Keratinocyte (primary cell): ENCODE measurements at regions not wholly inside any gene's neighbourhood (a gene's known extent, or its start where the extent isn't known, plus 50 kb on each side); places are given as distances from the start of the nearest gene placed in this dataset.

ENCODE experiments used
- DNase-seq: peaks from one replicate; pipeline ENCODE4 v3.0.0-alpha.2; 2011; ENCODE audit warnings: low read depth, missing footprints, low spot score
- FAIRE-seq: peaks from 2 replicates; lab custom pipeline; 2011; peaks lifted over from hg19 to GRCh38; lab: Jason Lieb, UNC
- H2AFZ ChIP-seq: 2 replicates; pipeline ENCODE4 v1.6.0; 2012; ENCODE audit warnings: low read length, control low read depth, inconsistent platforms; ENCODE audit not compliant: control insufficient read depth
- H3K27ac ChIP-seq: 2 replicates; pipeline ENCODE4 v1.5.1; 2011; ENCODE audit warnings: low read length; ENCODE audit not compliant: control insufficient read depth, insufficient read depth
- H3K27me3 ChIP-seq: 3 replicates; pipeline ENCODE4 v1.6.0; 2011; ENCODE audit warnings: low read length; ENCODE audit not compliant: control insufficient read depth, insufficient read depth; ENCODE audit errors: extremely low read depth
- H3K36me3 ChIP-seq, 2 experiments: 2 replicates in 1 of 2; 3 replicates in 1 of 2; pipeline ENCODE4 v1.5.1; 2011; ENCODE audit warnings: low read length in 2 of 2, mild to moderate bottlenecking in 1 of 2; ENCODE audit not compliant: control insufficient read depth in 2 of 2, insufficient read depth in 2 of 2; ENCODE audit errors: extremely low read depth in 1 of 2
- H3K4me1 ChIP-seq: 3 replicates; pipeline ENCODE4 v1.5.1; 2011; ENCODE audit warnings: low read length; ENCODE audit not compliant: control insufficient read depth, insufficient read depth; ENCODE audit errors: extremely low read depth
- H3K4me2 ChIP-seq: 3 replicates; pipeline ENCODE4 v1.6.0; 2011; ENCODE audit warnings: low read depth, low read length; ENCODE audit not compliant: control insufficient read depth, insufficient read depth; ENCODE audit errors: extremely low read depth
- H3K4me3 ChIP-seq, 3 experiments: fragments of 200-600 bp in 1 of 3; sonication (generic) in 1 of 3; 2 replicates in 2 of 3; 3 replicates in 1 of 3; pipeline ENCODE4 v1.5.1; 2011 to 2016; ENCODE audit warnings: low read length in 3 of 3, mild to moderate bottlenecking in 3 of 3, control low read depth in 2 of 3, inconsistent platforms in 1 of 3, low read depth in 1 of 3, mixed read lengths in 1 of 3, mixed run types in 1 of 3, moderate library complexity in 1 of 3; ENCODE audit not compliant: control insufficient read depth in 2 of 3, insufficient read depth in 2 of 3; ENCODE audit errors: extremely low read depth in 1 of 3
- H3K79me2 ChIP-seq: 2 replicates; pipeline ENCODE4 v1.6.0; 2012; ENCODE audit warnings: low read length; ENCODE audit not compliant: control insufficient read depth, insufficient read depth
- H3K9ac ChIP-seq: 3 replicates; pipeline ENCODE4 v1.6.0; 2011; ENCODE audit warnings: low read length; ENCODE audit not compliant: control insufficient read depth, insufficient read depth; ENCODE audit errors: extremely low read depth
- H3K9me1 ChIP-seq: 3 replicates; pipeline ENCODE4 v1.6.0; 2011; ENCODE audit warnings: low read length; ENCODE audit not compliant: control insufficient read depth, insufficient read depth; ENCODE audit errors: extremely low read depth
- H3K9me3 ChIP-seq: 2 replicates; pipeline ENCODE4 v1.5.1; 2012; ENCODE audit warnings: low read depth, low read length; ENCODE audit not compliant: control insufficient read depth
- H4K20me1 ChIP-seq: 3 replicates; pipeline ENCODE4 v1.6.0; 2011; ENCODE audit warnings: low read length; ENCODE audit not compliant: control insufficient read depth, insufficient read depth; ENCODE audit errors: extremely low read depth
- CTCF ChIP-seq, 3 experiments: IDR thresholded peaks in 1 of 3; conservative IDR thresholded peaks in 1 of 3; optimal IDR thresholded peaks in 1 of 3; 2 replicates in 2 of 3; 3 replicates in 1 of 3; pipeline versions ENCODE3 to v1.5.1; 2011; ENCODE audit warnings: low read length in 3 of 3, mild to moderate bottlenecking in 3 of 3, moderate library complexity in 2 of 3, control low read depth in 1 of 3, inconsistent platforms in 1 of 3; ENCODE audit not compliant: insufficient read depth in 2 of 3; ENCODE audit errors: extremely low read depth in 1 of 3
- EZH2 ChIP-seq: IDR thresholded peaks from one replicate; pipeline ENCODE4 v1.6.1; 2012; ENCODE audit warnings: inconsistent platforms, mild to moderate bottlenecking, low read length, moderate library complexity
- dilution Hi-C: fragments of 300-500 bp; cut with MboI; formaldehyde crosslinking; loops from one replicate; pipeline ENCODE4 v1.7.0; 2020; ENCODE audit warnings: low sequenced_read_pairs; ENCODE audit not compliant: extremely low pct_ligation_motif_present

- Histone ChIP-seq H3K27ac (no peak overlapping the region), H3K4me1 (no peaks in the 10 kb centered on the region), H3K4me3 (no peak overlapping the region), H3K79me2 (no peaks in the 10 kb centered on the region), H2AFZ (no peak overlapping the region), H3K36me3 (no peaks in the 10 kb centered on the region), H3K9me3 (no peaks in the 10 kb centered on the region), H3K4me2 (no peak overlapping the region), H3K9ac (no peak overlapping the region), H3K27me3 (peaks cover 12% of the 10 kb centered on the region), H3K9me1 (no peaks in the 10 kb centered on the region), H4K20me1 (no peaks in the 10 kb centered on the region)
- no peak for TF ChIP-seq EZH2
- no peak for TF ChIP-seq CTCF (optimal IDR thresholded peaks at IDR 0.05 in 1 of 3, IDR thresholded peaks at IDR 0.05 in 1 of 3, conservative IDR thresholded peaks at IDR 0.05 in 1 of 3; ENCODE audit: extremely low read depth in 1 of 3, insufficient read depth in 2 of 3, low read length in 3 of 3)
- dilution Hi-C loops, result no loop called here
- no peak for DNase-seq
- no peak for FAIRE-seq
Measured at GRCh38 chr11:19567996-19568395, 144.6 kb upstream of the NAV2 start.

- H3K36me3 ChIP-seq, result no peaks in the 10 kb centered on the region
- H3K9me1 ChIP-seq, result no peaks in the 10 kb centered on the region
- no peak overlapping the region for H3K4me2 ChIP-seq
- H3K9me3 ChIP-seq, result no peaks in the 10 kb centered on the region
- no peak for FAIRE-seq
- no peaks in the 10 kb centered on the region for H3K4me1 ChIP-seq
- no peak overlapping the region for H2AFZ ChIP-seq
- no peaks in the 10 kb centered on the region for H4K20me1 ChIP-seq
- TF ChIP-seq CTCF (optimal IDR thresholded peaks at IDR 0.05 in 1 of 3, IDR thresholded peaks at IDR 0.05 in 1 of 3, conservative IDR thresholded peaks at IDR 0.05 in 1 of 3; ENCODE audit: extremely low read depth in 1 of 3, insufficient read depth in 2 of 3, low read length in 3 of 3), result no peak
- no peak for TF ChIP-seq EZH2
- no peaks in the 10 kb centered on the region for H3K79me2 ChIP-seq
- no peak overlapping the region for H3K4me3 ChIP-seq
- dilution Hi-C loops, result no loop called here
- no peak overlapping the region for H3K27ac ChIP-seq
- H3K9ac ChIP-seq, result no peak overlapping the region
- DNase-seq, result no peak
- peaks cover 7% of the 10 kb centered on the region for H3K27me3 ChIP-seq
Measured at GRCh38 chr11:19566583-19567379, 145.9 kb upstream of the NAV2 start.
